NCI-H1092 treated with DMSO at 0.1 percent for 48 hours (cell line): ENCODE measurements at regions not wholly inside any gene's neighbourhood (a gene's known extent, or its start where the extent isn't known, plus 50 kb on each side); places are given as distances from the start of the nearest gene placed in this dataset.
"Not testable (repeated sequence)": the region's sequence is repeated elsewhere in the genome, so short reads cannot be mapped to it uniquely, and the experiment has no call there.

ENCODE experiments used
- DNase-seq: peaks from one replicate; lab custom pipeline; 2025; lab: John Stamatoyannopoulos, UW

DNA sequence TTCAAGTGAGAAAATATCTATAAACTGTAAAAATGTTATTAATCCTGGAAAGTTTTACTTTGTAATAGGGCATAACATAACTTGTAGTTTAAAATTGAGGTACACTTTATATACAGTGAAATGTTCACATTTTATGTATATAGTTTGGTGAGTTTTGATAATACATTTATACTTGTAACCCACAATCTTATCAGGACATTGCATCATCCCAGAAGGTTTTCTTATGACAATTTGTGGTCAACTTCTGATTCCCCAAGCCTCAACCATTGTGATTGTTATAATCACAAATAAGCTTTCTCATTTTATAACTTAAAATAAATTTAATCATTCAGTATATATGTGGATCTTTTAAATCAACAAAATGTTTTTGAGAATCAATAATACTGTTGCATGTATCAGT, 151.1 kb downstream of the TFPI2 start:
- DNase-seq, result no peak

DNA sequence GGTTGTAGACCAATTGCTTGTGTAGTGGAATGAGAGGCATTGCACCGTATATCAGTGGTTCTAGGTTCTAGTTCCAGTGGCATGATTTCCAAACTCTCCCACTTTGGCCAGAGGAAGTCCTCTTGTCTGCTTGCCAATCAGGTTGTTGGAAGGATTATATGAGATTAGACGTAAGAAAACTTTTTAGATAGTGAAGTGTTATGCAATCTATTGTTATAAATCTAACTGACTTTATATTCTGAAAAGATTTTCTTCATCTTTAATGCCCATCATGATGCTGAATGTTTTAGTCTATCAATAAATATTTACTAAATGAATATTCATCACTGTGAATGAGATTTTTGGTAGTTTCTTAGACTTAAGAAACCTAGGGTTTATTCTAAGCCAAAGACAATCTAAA, 152.6 kb downstream of the TFPI2 start:
- DNase-seq, result no peak

DNA sequence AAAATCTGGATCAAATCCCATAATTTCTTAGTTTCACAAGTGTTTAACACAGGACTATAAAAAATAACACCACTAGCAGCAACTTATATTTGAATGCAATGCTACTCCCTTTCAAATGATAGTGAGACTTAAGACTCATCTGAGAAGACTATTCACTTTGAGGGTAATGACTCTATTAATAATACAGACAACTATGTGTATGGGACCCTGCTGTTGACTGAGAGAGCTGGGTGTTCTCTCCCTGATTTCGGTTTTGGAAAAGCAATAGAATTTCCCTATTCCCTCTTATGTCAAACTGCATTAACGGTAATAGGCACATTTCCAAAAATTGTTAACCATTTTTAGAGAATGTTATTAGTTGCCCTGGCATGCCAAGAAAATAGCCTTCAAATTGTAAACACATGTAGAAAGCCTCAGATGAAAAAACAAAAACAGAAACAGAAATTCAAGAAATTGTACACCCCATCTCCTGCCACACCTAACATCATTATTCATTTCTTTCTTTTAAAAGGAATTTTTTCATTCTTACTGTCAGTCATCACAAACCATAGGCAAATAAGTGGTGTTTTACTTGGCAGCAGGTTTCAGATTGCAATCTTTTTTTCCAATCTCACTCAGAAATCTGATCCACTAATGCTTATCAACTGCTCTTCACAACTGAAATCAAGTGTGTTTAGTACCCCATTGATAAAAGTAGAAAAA, 153.7 kb downstream of the TFPI2 start:
- peak; percentile 66 for DNase-seq

DNA sequence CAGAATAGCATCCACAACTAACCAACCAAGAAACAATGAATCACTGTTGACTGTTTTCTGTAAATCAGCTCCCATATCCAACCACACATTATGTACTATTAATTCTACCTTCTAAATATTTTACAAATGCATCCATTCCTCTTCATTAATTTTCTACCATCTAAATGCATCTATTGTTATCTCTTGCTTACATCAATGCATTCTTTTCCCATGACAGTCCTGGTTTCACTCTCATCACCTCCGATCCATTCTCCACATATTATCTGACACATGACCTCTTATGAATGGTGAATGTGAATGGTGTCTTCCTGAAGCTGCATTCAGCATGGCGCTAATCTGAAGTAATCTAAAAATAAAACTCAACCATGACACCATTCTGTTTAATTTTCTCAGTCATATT, 153.8 kb upstream of the CALCR start:
- DNase-seq, result no peak

DNA sequence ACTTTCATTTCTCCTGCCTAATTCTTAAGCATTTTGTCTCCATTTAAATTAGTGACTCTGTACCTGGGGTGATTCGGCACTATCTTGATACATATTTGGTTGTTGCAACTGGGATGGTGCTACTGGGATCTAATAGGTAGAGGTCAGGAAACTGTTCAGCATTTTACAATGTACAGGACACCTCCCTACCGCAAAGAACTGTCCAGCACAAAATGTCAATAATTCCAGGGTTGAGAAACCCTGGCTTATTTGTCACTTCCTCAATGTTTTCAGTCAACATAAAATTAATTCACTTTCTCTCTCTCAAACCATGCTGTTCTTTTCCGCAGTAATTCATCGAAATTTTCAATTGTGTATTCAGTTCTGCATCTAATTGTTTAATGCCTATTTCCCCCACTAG, 151.4 kb upstream of the CALCR start:
- no peak for DNase-seq

DNA sequence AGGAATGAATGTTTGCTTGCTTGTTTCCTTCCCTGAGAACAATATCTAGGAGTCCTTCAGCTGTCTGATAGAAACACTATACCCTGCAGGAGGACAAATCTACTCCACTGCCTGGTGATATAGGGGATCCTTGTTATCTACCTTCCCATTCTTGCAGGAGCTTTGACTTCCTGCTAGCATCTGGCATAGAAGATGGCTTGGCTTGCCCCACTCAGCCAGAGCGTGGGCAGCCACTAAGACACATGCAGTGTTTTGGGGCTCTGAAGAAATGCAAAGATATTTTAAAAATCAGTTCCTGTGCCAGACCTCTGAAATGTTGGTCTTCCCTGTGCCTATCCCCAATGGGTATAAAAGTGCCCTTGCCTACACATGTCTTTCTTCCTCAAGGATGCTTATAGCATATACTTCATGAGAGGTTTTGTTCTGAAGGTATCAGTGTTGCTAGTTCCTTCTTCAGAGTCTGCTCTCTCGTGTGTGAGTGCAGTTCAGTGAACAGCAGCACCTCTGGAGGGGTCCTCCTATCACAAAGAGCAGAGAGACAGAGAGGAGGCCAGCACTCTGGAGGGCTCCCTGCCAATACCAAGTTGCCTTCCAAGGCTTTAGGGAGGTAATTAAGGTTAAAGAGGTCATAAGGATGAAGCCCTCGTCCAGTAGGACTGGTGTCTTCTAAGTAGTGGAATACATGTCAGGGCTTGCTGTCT, 149.1 kb upstream of the CALCR start:
- no peak for DNase-seq

DNA sequence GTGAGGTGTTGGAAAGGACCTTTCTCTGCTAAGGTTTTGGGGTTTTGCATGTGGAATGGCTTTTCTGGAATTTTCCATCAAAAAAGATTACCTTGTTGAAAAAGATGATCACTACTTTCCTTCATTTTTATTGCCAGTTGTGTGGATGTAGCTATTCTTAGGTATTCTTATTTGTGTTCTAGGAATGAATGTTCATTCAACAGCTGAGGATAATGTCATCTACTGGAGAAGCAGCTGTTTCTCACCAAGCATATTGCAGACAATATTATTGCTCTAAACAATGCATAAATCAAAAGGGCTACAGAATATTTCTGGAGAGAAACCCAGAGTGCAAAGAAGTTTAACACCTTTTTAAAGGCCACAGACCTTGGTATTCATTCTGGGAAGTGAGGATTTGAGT, 145.6 kb upstream of the CALCR start:
- no peak for DNase-seq

DNA sequence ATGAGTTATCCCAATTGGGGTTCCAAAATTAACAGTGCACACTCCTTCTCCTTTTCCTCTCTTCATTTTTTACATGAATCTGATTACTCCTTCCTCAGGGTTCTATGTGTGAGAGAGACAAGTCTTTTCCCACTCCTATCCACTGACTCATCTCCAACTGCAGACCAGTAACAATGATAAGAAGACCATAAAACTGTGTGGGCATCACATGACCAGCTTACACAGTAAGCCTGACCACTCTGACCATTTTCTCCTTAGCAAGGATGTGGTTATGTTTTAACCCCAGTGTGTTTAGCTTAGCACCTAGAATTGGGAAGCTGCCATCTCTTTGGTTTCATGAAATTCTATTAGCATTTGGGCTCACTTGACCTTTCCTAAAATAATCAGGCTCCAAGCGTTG, 145.0 kb upstream of the CALCR start:
- DNase-seq, result no peak

DNA sequence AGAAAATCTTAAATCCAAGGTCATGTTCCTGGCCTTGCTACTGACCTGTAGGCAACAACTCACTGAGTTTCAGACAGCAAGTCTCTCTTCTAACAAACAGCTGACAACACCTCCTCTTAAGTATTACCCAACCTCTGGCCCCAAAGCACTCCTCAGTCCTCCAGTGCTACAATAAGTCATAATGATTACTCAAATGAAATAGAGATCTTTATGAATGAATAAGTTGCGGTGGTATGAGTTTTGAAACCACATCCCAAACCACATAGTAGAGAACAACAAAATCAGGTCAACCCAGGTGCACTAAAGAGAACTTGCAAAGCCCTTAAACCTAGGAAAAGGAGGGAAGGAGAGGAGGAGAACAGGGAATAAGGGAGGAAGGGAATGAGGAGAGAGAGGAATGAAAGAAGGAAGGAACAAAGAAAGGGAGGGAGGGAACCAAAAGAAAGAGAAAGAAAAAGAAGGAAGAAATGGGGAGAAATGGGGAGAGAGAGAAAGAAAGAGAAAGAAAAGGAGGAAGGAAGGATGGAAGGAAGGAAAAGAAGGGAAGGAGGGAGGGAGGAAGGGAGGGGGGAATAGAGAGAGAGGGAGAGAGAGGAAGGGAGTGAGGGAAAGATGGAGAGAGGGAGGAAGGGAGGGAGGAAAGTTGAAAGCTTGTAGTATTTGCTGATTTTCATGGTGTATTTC, 142.8 kb upstream of the CALCR start:
- DNase-seq, result no peak

DNA sequence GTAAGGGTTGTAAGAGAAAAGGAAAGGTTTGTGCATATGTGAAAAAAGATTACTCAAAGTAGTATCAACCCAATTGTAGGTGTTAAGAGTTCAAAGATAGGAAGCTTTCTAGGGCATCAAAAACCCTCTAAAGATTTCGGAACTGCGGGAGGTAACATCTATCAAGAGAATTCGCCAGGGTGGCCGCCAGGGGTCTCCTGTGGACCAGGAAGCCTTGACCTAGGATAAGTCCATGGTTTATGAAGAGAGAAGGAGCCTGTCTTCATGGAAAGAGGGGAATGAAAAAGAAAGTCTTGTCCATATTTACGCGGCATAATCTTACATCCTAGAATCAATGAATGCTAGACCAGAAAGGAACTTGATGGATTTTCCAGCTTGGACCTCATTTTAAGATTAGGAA, 140.7 kb upstream of the CALCR start:
- DNase-seq, result peak; percentile 50

DNA sequence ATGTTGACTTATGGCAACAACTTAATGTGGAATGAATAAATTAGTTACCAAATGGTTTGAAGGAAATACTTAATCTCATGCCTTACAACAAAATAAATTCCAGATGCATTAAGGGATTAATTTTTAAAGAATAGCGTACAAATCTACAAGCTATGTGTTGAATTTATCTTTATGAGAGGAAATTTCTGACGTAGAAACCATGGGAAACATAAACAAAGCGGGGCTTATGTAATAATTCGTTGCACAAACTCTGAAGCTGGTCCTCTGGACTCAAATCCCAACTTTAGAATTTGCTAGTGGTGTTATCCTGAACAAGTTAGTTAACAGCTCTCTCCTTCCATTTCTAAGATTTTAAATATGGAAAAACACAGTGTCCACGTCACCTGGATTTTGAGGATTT, 137.4 kb upstream of the CALCR start:
- no peak for DNase-seq

DNA sequence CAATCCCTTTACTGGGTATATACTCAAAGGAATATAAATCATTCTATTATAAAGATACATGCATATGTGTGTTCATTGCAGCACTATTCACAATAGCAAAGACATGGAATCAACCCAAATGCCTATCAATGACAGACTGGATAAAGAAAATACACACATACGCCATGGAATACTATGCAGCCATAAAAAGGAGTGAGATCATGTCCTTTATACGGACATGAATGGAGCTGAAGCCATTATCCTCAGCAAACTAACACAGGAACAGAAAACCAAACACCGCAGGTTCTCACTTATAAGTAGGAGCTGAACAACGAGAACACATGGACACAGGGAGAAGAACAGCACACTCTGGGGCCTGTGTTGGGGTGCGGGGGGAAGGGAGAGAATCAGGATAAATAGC, 133.7 kb upstream of the CALCR start:
- not testable (repeated sequence) for DNase-seq

DNA sequence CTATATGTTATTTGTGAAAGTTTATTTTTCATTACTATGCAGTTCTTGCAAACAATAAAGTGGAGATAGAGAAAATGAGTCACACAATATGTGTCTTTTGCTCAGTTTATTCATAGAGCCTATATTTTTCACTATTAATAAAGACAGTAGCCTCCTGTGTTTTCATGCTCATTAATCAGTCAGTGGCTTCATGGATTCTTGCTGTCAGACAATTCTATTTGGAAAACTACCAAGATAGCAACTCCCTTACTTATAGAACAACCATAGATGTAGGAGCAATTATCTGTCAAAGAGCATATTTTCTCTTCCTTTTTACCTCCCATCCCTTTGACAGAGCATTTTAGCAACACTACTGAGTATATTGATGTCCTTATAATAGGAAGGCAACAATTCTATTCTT, 132.7 kb upstream of the CALCR start:
- DNase-seq, result no peak

DNA sequence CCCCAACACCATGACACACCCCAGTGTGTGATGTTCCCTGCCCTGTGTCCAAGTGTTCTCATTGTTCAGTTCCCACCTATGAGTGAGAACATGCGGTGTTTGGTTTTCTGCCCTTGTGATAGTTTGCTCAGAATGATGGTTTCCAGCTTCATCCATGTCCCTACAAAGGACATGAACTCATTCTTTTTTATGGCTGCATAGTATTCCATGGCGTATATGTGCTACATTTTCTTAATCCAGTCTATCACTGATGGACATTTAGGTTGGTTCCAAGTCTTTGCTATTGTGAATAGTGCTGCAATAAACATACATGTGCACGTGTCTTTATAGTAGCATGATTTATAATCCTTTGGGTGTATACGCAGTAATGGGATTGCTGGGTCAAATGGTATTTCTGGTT, 131.6 kb upstream of the CALCR start:
- not testable (repeated sequence) for DNase-seq

DNA sequence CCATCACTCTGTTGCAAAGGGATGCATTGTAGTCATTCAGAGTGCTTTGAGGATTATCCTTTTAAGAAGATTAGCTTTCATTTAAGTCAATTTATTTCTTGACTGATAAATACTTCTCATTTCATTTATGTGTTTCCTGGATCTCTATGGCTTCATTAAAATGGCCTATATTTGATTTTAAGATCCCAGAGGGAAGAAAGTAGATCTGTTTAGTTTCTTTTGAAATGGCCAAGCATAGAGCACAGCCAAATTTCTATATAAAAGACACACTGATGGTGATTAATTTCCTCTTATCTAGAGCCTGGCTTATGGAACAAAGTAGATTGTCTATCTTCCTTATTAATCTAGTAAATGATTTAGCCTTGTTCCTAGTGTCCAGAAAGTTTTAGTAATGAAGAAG, 129.7 kb upstream of the CALCR start:
- DNase-seq, result no peak

DNA sequence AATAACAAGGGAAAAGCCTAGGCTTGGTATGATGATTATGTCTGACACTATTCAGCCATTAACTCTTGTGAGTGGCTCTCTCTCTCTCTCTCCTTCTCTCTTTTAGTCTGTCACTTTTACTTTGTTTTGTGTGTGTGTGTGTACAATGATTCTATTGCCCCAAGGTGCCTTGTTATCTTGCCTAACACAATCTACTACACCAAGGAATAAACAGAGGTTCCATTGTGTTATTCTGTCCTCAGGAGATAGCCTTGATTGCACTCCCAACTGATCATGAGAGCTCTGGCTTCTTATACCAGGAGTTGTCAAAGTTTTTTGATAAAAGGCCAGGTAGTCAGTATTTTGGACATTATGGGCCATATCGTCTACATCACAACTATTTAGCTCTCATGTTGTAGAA, 123.4 kb upstream of the CALCR start:
- no peak for DNase-seq

DNA sequence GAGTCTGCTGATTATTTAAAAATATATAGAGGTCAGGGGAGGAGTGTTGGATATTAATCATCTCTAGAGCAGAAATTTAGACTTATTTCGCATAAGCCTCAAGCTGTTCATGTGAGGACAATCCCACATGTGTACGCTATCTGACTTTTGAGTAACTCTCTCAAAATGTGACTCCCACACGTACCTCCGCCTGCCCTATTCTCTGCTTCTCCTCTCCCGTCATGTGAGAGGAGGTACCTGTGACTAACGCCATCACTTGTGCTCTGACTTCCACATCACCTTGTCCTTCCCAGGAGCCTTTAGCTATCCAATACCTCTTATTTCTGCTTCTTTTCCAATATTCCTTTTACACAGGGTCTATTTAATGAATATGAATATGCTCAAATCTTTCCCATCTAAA, 119.3 kb upstream of the CALCR start:
- no peak for DNase-seq

DNA sequence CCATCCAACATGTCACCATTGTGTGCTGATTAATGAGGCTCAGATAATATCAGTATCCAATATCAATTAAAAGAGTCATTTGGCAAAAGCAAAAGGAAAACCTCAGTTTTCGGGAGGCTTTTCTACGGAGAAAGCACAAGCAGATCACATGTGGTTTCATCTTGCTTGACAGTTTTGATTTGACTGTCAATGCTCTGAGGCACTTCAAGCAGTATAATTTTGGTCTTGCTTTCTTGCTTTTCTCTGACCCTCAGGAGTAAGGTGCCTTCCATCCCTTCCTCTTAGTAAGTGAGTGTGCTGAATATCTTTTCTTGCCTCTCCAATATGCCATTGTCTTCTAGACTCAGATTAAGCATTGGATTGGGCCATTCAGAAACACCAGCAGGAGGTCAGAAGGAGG, 115.5 kb upstream of the CALCR start:
- no peak for DNase-seq

DNA sequence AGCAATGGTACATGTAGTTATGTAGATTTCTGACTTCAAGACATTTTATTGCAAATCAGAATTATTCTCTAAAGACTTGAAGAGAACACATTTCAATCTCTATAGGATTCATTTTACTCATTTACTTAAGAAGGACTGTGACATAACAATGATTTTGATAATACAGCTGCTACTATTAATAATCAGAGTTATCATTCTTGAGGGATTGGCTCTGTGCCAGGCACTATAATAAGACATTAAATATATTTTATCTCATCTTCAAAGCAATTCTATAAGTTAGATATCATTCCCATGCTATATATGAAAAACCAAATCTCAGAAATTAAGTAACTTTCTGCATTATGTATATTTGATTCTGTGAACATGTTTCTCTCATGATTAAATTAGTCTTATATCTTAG, 103.7 kb upstream of the CALCR start:
- no peak for DNase-seq

DNA sequence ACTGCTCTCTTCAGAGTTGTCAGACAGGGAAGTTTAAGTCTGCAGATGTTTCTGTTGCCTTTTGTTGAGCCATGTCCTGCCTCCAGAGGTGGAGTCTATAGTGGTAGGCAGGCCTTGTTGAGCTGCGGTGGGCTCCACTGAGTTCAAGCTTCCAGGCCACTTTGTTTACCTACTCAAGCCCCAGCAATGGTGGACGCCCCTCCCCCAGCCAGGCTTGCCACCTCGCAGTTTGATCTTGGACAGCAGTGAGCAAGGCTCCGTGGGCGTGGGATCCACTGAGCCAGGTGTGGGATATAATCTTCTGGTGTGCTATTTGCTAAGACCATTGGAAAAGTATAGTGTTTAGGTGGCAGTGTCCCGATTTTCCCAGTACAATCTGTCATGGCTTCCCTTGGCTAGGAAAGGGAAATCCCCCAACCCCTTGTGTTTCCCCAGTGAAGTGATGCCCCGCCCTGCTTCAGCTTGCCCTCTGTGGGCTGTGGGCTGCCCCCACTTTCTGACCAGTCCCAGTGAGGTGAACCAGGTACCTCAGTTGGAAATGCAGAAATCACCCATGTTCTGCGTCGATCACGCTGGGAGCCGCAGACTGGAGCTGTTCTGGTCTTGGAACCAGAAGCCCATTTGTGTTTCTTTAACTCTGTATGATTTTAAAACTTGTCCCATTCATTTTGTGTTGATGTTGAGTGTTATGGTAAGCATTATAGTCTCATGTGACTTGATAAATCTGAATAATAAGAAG, 89.2 kb upstream of the CALCR start:
- no peak for DNase-seq

DNA sequence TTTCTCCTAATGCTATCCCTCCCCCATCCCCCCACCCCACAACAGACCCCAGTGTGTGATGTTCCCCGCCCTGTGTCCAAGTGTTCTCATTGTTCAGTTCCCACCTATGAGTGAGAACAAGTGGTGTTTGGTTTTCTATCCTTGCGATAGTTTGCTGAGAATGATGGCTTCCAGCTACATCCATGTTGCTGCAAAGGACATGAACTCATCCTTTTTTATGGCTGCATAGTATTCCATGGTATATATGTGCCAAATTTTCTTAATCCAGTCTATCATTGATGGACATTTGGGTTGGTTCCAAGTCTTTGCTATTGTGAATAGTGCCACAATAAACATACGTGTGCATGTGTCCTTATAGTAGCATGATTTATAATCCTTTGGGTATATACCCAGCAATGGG, 83.6 kb upstream of the CALCR start:
- not testable (repeated sequence) for DNase-seq

DNA sequence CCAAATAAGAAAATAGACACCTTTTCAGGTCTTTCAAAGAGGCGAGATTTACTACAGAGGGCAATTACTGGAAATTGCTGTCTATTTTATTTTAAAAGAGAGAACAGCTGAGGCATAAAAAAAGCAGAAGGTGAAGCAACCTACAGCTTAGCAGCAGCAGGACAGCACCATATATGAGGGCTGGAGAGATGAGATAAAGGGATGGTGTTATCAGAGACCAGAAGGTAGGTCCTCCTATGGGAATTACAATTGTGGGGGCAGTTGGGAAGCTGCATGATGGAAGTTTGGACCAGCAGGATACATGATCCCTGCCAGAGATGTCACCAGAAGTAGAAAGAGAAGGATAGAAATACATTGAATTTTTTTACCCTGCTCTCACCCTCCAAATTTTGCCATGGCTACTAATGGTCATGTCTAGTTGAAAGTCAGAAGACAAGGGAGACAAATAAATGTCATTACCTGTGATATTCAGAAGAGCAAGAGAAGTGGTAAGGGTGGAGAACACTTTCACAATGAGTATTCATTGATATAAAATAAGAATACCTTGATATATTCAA, 77.2 kb upstream of the CALCR start:
- no peak for DNase-seq
